Stimulated activated CD4-positive, alpha-beta T cell treated with anti-CD3 and anti-CD28 coated beads, Interleukin-2, amount 100 ng/mL, for 24 hours (primary cell): ENCODE measurements at regions not wholly inside any gene's neighbourhood (a gene's known extent, or its start where the extent isn't known, plus 50 kb on each side); places are given as distances from the start of the nearest gene placed in this dataset.
"Not testable (repeated sequence)": the region's sequence is repeated elsewhere in the genome, so short reads cannot be mapped to it uniquely, and the experiment has no call there.

ENCODE experiments used
- DNase-seq, 2 donors: peaks; one replicate each; pipeline ENCODE4 v3.0.0-alpha.2; 2020

DNA sequence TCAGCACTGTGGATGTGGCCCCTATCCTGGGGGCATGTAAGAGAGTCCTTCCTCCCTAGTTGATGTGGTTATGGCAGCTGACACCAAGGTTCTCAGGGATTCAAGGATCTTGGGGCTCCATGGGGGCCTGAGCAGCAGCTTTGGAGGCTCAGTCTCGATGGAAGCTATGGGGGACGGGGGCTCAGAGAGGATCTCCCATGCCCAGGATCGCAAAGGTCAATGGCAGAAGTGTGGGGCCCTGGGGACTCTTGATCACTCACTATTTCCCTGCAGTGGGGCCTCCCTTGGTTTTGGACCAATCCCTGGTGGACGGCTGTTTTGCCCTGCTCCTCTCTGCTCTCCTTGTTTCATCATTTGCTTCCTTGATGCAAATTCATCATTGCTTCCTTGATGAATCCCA, 885.9 kb downstream of the CDH8 start:
- no peak for DNase-seq

DNA sequence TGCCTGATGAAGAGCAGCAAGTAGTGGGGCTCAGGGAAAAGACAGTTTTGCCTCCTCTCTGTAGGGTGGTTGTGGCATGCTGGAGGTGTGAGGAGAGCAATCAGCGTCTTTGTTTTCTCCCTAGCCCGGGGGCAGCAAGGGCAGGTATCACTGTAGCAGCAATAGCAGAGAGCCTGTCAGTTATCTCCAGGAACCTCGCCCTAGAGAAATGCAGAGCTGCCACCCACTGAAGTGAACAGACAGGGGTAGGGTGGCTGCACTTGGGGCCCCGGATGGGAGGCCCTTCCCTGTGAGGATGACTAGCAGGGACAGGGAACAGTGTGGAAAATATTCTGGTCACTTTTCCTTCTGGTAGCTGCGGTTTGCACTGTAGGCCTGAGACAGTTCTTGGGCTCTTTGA, 886.5 kb downstream of the CDH8 start:
- DNase-seq, result no peak

DNA sequence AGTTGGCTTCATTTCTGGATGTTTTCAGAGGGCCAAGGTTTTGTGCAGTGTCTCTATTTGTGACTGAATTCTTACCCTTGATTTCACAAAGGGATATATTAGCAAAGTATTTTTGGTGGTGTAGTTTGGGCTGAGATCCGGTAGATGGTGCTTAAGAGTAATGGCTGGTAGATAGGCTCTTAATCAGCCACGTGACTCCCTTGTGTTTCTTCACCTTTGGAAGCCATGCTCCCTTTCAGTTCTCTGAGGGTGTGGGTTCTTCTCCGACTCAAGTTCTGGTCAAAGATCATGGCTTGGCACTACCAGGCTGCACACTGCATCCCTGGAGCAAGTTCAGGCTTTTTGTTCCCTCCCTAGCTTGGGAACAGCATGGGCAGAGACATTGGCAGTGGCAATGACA, 887.3 kb downstream of the CDH8 start:
- no peak for DNase-seq

DNA sequence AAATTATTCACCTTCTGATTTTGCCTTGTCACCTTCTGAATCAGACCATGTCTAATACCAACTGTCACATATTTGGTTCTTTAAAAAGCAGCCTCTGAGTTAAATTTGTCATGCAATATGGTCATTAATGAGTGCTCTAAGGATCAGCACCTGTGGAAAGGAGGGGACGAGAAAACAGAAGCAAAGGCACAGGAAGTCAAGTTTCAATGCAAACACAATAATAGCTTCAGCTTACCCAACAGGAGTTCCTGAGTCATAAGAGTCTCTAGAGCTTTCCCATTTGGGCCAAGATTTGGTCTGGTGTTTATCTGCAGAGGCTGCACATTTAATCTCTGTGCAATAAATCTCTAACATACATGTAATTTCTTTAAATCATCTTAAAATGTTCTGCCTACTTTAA, 889.8 kb downstream of the CDH8 start:
- no peak for DNase-seq

DNA sequence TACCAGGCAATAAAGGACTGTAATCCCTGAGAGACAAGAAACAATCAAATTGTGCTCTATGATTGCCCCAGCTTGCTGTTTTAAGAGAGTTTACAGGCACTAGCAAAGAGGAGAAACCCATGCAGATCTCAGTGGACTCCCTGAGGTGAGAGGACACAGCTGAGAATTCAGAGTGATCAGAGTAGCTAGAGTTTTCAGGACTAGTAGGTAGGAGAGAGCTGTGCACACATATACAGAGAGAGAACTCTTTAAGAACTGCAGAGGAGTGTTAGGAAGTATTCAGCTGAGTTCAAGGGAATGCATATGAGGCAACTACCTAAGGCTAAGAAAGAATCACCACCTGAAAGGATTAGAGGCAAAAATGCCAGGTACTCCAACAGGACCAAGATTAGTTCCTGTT, 904.8 kb downstream of the CDH8 start:
- no peak for DNase-seq

DNA sequence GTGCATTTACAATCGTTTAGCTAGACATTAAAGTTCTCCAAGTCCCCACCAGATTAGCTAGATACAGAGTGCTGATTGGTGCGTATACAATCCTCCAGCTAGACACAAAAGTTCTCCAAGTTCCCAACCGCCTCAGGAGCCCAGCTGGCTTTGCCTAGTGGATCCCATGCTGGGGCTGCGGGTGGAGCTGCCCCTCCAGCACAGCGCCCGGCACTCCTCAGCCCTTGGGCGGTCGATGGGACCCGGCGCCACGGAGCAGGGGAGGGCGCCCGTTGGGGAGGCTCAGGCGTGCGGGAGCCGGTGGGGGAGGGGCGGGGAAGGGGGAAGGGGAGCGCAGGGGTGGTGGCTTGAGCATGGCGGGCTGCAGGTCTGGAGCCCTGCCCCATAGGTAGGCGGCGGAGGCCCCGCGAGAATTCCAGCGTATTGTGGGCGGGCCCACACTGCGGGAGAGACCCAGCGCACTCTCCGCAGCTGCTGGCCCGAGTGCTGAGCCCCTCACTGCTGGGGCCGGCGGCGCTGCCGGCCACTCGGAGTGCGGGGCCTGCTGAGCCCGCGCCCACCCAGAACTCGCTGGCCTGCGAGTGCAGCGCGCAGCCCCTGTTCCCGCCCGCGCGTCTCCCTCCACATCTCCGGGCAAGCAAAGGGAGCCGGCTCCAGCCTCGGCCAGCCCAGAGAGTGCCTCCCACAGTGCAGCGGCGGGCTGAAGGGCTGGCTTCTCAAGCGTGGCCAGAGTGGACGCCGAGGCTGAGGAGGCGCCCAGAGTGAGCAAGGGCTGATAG, 907.5 kb downstream of the CDH8 start:
- DNase-seq, result no peak

DNA sequence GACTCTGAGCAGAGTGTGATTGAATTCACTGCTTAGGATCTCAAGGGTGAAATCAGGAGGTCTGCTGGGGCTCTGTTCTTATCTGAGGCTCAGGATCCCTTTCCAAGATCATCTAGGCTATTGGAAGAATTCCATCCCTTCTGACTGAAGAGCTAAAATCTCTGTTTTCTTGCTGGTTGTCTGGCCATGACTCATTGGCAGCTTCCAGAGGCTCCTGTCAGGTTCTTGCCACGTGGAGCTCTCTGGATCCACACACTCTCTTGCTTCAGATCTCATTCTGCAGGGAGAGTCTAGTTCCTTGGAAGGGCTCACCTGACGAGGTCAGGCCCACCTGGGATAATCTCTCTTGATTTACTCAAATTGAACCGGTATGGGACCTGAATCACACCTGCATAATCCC, 930.7 kb downstream of the CDH8 start:
- DNase-seq, result no peak

DNA sequence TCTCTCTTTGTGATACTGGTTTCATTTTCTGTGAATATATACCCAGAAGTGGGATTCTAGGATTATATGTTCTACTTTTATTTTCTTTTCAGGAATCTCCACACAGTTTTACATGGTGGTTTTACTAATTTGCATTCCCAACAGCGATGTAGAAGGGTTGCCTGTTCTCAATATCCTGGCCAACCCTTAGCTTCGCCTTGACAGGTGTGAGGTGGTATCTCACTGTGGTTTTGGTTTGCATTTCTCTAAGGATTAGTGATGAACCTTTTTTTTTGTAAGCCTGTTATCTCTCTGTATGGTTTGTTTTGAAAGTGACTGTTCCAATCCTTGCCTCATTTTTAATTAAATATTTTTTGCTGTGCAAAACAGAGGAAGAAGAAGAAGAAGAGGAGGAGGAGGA, 937.7 kb downstream of the CDH8 start:
- DNase-seq, result no peak

DNA sequence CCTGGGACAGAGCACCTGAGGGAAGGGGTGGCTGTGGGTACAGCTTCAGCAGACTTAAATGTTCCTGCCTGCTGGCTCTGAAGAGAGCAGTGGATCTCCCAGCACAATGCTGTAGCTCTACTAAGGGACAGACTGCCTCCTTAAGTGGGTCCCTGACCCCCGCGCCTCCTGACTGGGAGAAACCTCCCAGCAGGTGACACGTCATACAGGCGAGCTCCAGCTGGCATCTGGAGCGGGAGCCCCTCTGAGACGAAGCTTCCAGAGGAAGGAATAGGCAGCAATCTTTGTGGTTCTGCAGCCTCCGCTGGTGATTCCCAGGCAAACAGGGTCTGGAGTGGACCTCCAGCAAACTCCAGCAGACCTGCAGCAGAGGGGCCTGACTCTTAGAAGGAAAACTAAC, 944.9 kb downstream of the CDH8 start:
- not testable (repeated sequence) for DNase-seq

DNA sequence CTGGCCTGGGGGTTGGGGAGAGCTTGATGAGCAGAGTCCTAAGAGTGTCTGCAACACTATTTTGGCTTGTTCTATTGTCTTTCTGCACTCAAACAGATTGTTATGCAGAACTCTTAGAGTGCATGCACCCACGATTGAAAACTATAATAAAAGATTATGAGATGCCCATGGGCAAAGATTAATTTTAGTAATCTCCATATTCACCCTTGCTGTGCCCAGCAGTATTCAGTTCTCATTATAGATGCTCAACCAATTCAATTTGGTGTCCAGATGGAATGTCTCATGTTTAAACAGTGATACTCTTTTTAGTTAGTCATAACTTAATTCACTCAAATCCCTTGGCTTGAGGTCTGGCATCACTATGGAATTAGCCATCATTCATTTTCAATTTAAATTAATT, 952.5 kb downstream of the CDH8 start:
- no peak for DNase-seq

DNA sequence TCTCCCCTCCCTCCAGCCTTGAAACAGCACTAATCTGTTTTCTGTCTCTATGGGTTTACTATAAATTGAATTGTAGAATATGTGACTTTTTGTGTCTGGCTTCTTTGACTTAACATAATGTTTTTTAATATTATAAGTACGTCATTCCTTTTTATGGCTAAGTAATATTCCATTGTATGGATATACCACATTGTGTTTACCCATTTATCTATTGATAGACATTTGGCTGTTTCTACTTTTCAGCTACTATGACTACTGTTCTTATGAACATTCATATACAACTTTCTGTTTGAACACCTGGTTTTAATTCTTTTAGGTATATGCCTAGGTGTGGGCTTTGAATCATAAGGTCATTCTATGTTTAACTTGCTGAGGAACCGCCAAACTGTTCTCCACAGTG, 961.9 kb downstream of the CDH8 start:
- DNase-seq, result no peak

DNA sequence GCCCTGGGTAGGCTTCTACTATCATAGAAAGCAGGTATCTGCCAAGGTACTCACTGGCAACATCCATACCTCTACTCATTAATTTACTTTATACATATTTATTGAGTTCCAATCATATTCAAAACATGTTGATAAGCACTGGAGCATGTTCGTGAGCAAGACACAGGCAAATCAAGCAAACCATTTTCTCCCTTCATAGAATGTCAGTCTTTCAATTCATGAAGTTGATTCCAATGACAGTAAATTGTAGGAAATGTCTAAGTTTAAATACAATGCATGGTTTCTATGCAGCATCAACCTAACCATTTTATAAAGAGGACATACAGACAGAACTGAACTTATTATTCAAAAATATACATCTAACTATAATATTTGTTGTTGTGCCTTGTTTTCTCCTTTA, 978.6 kb downstream of the CDH8 start:
- DNase-seq, result no peak

DNA sequence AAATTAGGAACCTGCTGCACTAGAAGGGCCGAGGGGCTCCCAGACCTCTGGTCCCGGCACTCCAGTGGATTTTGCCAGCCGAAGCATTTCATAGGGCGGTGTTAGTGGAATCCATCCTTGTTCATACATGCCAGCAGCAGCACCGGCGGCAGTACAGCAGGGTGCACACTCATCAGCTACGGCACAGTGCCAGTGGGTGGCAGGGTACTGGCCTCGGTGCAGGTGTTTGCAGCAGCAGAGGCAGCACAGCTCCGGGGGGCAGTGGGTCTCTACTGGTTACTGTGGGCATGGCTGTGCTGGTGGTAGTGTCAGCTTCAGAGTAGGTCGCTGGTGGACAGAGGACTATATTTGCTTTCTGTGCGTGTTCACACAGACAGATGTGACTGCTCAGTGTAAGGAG, 985.7 kb downstream of the CDH8 start:
- DNase-seq, result no peak

DNA sequence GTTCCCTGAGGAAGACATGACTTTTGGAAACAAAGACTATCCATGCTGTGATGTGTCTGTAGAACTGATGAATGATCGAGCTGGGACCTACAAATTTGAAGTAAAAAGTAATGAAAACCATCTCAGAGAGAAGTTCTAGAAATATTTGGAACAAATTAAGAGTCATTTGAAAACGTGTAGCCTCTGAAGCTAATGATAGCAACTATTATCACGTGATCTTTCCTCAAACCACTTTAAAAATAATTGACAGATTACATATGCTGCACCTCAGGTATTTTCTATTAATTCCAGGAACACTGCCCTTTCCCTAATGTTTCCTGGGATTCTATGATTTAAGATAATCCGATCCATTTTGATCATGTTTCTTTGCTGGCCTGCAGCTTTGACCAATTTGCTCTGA, 990.3 kb downstream of the CDH8 start:
- DNase-seq, result no peak

DNA sequence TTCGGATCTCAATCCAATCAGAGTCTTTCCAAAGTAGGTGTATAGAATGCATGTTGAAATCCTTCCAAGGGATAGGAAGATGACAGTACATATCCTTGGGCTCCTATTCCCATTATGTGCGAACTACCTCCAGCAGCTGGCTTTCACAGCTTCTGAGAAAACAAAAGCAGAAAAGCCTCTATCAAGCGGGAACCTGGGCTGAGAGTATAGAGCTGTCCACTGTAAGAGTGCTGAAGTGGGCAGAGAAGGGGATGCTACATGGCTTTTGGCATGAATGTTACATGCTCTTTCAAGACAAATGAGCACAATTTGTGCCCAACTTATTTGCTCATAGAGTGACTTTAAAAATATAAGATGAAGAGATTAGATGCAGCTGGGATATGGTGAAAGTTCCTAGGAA, 993.5 kb downstream of the CDH8 start:
- no peak for DNase-seq

DNA sequence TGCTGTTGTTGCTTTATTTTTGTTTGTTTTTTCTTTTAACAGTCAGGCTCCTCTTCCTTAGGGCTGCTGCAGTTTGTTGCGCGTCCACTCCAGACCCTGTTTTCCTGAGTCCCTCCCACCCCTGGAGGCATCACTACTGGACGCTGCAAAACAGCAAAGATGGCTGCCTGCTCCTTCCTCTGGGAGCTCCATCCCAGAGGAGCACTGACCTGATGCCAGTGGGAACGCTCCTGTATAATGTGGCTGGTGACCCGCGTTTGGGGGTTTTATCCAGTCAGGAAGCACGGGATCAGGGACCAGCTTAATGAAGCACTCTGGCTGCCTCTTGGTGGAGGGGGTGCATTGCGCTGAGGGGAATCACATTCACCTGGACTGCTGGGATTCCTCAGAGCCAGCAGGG, 1005.6 kb downstream of the CDH8 start:
- DNase-seq, result no peak

DNA sequence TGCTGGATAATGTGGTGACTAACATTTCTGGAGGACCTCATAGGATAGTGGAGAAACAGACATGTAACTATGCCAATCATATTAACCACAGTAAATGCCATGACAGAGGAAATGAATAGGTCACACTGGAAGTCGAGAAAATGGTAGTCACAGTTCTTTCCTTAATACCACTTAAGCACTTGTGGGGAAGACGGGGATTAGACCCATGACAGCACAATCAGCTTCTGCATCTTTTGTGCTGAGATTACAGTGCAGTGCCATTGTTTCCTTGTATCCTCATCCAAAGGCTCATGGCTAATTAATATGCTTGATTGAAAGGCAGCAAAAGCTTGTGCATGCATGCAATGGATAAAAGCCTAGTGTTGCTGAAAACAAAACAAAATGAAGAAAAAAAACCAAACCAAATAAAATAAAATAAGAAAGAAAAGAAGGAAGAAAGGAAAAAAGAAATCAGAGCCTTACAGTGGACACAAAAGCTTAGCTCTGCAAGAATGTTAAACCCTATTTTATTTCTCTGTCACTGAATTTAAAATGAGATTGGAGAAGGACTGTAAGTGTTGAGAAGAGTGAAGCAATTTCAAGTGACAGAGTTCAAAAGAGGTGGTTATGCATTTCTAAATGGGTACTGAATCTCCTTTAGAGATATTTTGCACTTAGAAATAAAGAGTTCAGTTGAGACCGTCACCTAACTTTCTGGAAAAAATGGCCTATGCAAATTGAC, 1011.9 kb downstream of the CDH8 start:
- DNase-seq, result no peak

DNA sequence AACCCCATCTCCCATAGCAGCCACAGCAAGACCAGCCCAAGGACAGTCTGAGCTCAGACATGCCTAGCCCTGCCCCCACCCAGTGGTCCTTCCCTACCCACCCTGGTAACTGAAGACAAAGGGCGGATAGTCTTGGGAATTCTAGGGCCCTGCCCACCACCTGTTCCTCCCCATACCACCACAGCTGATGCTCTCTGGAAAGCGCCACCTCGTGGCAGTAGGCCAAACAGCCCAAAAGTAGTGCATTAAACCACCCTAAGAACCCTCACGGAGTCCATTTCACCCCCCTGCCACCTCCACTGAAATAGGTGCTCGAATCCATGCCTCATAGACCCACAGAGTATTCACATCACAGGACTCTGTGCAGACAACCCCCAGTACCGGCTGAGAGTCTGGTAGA, 1021.4 kb downstream of the CDH8 start:
- DNase-seq, result no peak

DNA sequence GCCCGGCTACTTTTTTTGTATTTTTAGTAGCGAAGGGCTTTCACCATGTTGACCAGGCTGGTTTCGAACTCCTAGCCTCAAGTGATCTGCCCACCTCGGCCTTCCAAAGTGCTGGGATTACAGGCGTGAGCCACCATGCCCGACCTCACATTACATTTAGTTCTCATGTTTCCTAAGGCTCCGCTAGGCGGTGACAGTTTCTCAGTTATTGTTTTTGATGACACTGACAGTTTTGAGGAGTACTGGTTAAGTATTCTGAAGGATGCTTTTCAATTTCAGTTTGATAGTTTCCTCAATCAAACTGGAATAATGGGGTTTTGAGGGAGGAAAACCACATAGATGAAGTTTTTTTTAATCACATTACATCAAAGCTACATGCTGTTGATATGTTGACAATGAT, 1028.5 kb downstream of the CDH8 start:
- DNase-seq, result no peak

DNA sequence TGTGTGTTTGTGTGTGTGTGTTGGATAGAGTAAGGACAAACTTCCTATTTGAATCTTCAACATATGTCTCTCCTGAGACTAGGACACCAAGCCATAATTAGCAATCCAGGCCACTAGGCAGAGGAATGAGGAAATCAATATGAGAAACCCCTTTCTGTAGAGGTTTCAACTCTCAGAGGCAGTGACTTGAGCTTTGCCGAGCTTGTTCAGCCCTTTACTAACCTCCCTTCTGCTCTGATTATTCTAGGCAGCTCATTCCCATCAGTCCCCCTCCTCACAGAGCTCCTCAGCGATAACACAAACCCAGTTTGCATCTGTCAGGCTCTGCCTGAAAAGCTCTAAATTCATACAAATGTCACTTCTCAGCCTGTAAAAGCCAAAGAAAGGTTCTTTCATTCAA, 1030.3 kb downstream of the CDH8 start:
- no peak for DNase-seq

DNA sequence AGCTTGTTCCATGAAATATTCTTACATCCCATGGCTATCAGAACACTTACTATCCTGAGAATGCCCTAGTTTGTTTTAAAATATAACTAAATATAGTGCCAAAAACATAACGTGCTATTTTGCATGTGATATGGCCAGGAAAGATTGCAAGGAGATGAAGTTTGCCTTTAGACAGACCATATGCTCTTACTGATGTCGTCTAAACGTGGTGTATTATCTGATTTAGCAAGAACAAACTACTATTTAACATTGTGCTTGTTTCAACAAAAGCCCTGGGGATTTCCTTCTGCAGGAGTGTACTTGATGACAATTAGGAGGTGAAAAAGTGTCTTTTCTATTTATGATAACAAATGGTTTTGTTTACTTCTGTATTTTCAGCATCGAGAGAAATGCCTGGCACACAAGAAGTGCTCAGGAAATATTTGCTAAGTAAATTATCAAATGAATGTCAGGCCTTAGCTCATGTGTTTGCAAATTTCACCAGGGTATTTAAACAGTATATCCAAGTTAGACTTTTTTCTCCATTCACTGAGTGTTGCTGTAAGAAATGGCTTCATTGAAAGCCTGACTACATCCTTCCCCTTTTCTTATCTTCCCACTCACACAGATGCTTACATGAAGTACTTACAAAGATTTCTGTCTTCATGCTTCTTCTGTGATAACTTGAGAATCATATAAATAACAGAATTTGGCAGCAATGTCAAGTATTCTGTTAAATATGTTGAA, 1033.6 kb downstream of the CDH8 start:
- DNase-seq, result no peak

DNA sequence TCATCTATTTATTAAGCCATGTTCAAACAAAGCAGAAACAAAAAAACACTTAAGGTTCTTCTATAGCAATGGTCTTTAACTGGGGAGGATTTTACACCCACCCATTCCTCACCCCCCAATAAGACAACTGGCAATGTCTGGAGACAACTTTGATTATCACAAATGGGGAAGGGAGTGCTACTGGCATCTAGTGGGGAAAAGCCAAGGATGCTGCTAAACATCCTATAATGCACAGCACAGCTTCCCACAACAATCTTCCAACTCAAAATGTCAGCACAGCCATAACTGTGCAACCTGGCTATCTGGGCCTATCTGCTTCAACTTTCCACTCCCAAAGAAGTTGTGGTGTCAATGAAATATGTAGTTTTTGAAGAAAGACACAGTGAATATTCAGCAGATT, 1044.4 kb downstream of the CDH8 start:
- DNase-seq, result no peak

DNA sequence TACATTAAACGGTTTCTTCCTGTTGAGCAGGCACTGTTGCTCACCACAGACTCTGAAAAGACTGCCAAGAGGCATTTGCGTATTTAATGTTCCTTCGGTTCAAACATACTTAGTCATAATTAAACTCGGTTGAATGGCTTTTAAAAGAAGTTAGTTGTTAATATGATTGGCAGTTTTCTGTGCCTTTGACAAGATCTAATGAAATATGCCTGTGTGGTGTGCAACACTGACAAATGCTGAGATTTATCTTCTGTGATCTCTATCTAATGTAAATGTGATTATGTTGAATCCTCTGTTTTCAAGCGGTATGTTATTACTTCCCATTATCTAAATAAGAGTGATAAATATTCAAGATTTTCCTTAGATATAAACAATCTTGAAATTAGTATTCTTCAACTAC, 1046.6 kb downstream of the CDH8 start:
- DNase-seq, result no peak

DNA sequence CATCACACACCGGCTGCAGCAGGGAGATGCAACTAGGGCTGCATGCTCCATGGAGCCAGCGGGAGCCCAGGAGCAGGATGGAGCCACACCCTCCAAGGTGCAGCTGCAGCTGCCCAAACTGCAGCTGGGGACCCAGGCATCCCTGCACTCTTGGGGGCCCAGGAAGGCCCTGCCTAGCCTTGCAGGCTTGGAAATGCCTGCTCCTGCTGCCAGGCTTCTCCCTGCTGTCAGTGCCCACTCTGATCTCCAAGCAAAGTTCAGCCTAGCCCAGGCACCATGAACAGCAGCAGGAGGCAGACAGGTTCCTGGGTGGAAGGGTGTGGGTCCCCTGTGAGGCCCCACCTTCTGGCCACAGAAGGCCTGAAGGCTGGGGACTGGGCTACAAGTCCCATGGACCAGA, 1057.1 kb downstream of the CDH8 start:
- no peak for DNase-seq
